DND-41 (cell line): ENCODE measurements at regions not wholly inside any gene's neighbourhood (a gene's known extent, or its start where the extent isn't known, plus 50 kb on each side); places are given as distances from the start of the nearest gene placed in this dataset.

Experiments used
- EZH2 ChIP-seq: IDR thresholded peaks from 3 replicates; pipeline ENCODE4 v1.6.1; 2012; ENCODE audit warnings: borderline replicate concordance, low read depth, mild to moderate bottlenecking, moderate library complexity, low read length, inconsistent platforms; ENCODE audit not compliant: severe bottlenecking
- TF ChIP-seq, protein P1 (sequence below): IDR thresholded peaks from 2 replicates; pipeline ENCODE4 v1.5.1; 2012; ENCODE audit warnings: borderline replicate concordance, low read length, moderate library complexity, mild to moderate bottlenecking; ENCODE audit not compliant: poor library complexity, severe bottlenecking; ENCODE audit errors: extremely low read depth

- TF ChIP-seq, protein P1, sequence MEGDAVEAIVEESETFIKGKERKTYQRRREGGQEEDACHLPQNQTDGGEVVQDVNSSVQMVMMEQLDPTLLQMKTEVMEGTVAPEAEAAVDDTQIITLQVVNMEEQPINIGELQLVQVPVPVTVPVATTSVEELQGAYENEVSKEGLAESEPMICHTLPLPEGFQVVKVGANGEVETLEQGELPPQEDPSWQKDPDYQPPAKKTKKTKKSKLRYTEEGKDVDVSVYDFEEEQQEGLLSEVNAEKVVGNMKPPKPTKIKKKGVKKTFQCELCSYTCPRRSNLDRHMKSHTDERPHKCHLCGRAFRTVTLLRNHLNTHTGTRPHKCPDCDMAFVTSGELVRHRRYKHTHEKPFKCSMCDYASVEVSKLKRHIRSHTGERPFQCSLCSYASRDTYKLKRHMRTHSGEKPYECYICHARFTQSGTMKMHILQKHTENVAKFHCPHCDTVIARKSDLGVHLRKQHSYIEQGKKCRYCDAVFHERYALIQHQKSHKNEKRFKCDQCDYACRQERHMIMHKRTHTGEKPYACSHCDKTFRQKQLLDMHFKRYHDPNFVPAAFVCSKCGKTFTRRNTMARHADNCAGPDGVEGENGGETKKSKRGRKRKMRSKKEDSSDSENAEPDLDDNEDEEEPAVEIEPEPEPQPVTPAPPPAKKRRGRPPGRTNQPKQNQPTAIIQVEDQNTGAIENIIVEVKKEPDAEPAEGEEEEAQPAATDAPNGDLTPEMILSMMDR: no peak
- no peak for TF ChIP-seq EZH2
These were observed 455.9 kb upstream of the PSMD7 start for GRCh38 chr16:73840728-73841127.
